ENCODE measurements at regions not wholly inside any gene's neighbourhood (a gene's known extent, or its start where the extent isn't known, plus 50 kb on each side); places are given as distances from the start of the nearest gene placed in this dataset.
"Not testable (repeated sequence)": the region's sequence is repeated elsewhere in the genome, so short reads cannot be mapped to it uniquely, and the experiment has no call there.

DNA sequence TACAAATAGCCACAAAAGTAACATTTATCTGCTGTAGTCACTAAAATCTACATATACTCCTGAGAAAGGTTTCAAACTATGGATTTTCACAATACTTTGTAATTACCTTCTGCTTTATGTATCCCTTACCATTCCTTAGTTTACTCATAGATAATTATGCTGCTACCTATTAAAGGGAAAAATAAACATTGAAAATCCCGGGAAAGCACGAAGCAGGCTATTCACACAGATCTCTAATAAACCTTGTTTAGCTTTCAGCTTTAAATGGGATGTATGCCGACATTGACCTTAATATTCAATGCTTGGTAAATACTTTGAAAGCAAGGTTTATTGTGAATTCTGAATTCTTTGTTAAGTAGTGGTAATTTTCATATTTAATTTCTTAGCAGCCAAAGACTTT lies 58.5 kb upstream of the SMIM30 start:
- in situ Hi-C loops (cut with HindIII; ENCODE audit: low pct_unique_long_range_greater_than_20kb, low sequenced_read_pairs), result no loop called here
- DNase-seq (ENCODE audit: low read depth), result no peak

DNA sequence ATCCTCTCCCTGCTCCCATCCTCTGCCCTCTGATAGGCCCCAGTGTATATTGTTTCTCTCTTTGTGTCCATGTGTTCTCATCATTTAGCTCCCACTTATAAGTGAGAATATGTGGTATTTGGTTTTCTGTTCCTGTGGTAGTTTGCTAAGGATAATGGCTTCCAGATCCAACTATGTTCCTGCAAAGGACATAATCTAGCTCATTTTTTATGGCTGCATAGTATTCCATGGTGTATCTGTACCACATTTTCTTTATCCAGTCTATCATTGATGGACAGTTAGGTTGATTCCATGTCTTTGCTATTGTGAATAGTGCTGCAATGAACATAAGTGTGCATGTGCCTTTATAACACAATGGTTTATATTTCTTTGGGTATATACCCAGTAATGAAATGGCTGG lies 57.8 kb upstream of the SMIM30 start:
- in situ Hi-C loops (cut with HindIII; ENCODE audit: low pct_unique_long_range_greater_than_20kb, low sequenced_read_pairs), result not testable (repeated sequence)

DNA sequence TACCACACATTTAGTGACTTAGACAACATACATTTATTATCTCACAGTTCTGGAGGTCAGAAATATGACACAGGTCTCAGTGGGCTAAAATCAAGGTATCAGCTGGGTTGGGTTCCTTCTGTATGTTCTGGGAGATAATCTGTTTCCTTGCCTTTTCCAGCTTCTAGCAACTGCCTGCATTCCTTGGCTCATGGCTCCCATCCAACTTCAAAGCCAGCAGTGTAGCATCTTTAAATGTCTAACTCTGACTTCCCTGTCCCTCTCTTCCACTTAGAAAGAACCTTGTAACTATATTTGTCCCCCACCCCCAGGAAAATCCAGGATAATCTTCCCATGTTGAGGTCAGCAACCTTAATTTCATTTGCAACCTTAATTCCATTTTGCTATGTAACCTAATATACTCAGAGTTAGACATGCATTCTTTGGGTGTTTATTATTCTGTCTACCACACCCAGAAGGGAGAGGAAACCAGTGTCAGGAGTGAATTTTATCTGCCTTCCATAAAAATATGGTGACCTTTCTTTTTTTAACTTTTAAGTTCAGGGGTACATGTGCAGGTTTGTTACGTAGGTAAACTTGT lies 57.3 kb upstream of the SMIM30 start:
- DNase-seq (ENCODE audit: low read depth), result no peak
- in situ Hi-C loops (cut with HindIII; ENCODE audit: low pct_unique_long_range_greater_than_20kb, low sequenced_read_pairs), result no loop called here

More for the DNA sequence above, 57.8 kb upstream of the SMIM30 start:
- DNase-seq (ENCODE audit: low read depth), result not testable (repeated sequence)

DNA sequence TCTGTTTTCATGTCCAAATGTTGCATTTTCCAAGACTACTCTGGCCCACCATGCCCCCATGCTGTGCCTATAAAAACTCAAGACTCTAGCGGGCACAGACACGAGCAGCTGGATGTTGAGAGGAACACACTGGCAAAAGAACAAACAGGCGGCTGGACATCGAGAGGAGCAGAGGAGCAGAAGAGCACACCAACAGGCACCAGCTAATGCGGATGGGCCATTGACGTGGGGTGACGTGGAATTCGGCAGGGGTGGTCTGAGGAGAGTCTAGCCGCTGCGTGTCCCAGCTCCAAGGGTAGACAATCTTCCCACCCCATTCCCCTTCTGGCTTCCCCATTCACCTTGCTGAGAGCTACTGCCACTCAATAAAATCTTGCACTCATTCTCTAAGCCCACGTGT lies 54.4 kb upstream of the SMIM30 start:
- no peak for DNase-seq (ENCODE audit: low read depth)
- in situ Hi-C loops (cut with HindIII; ENCODE audit: low pct_unique_long_range_greater_than_20kb, low sequenced_read_pairs), result no loop called here

DNA sequence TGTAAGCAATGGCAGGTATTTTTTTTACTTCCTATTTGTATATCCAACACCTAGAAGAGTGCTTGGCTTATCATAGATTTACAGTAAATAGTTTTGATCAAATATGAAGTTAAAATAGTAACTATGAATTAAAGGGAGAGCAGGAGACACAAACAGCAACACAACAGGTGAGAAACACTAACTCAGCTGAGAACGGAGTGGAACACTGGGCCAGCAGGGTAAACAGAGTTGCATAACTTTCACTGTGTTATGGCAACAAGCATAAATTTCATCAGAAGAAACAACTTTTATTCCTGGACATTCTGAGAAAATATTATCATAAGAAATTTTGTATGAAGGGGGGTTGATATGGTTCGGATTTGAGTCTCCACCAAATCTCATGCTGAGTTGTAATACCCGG lies 52.2 kb upstream of the SMIM30 start:
- DNase-seq (ENCODE audit: low read depth), result no peak
- in situ Hi-C loops (cut with HindIII; ENCODE audit: low pct_unique_long_range_greater_than_20kb, low sequenced_read_pairs), result no loop called here
